Lower lobe of right lung (tissue), 2 donors: ENCODE measurements at regions not wholly inside any gene's neighbourhood (a gene's known extent, or its start where the extent isn't known, plus 50 kb on each side); places are given as distances from the start of the nearest gene placed in this dataset.

Source experiments
- ATAC-seq, 2 donors: fragments of 200-7000 bp; cut with Tn5 transposase; one replicate each; pipeline ENCODE4 v1.9.1; 2020 to 2022; ENCODE audit warnings: mild to moderate bottlenecking in 2 of 2, moderate library complexity in 2 of 2
- DNase-seq: peaks from one replicate; pipeline ENCODE4 v3.0.0-alpha.2; 2020
- H3K27ac ChIP-seq: fragments of 200-600 bp; one replicate; pipeline ENCODE4 v1.8.0; 2022
- H3K27me3 ChIP-seq: fragments of 200-600 bp; one replicate; pipeline ENCODE4 v1.8.0; 2022; ENCODE audit warnings: low read depth
- H3K36me3 ChIP-seq: fragments of 200-600 bp; one replicate; pipeline ENCODE4 v1.8.0; 2022; ENCODE audit warnings: mild to moderate bottlenecking
- H3K4me1 ChIP-seq: fragments of 200-600 bp; one replicate; pipeline ENCODE4 v1.8.0; 2022
- H3K4me3 ChIP-seq: fragments of 200-600 bp; one replicate; pipeline ENCODE4 v1.8.0; 2022; ENCODE audit warnings: mild to moderate bottlenecking
- H3K9me3 ChIP-seq: fragments of 200-600 bp; one replicate; pipeline ENCODE4 v1.8.0; 2022
- intact Hi-C: fragments of 100-400 bp; cut with DNase I; formaldehyde crosslinking; loops from one replicate; pipeline ENCODE4 v1.11.0; 2022
- TF ChIP-seq, protein P1 (sequence below): fragments of 200-600 bp; IDR thresholded peaks from one replicate; pipeline ENCODE4 v1.8.0; 2022; ENCODE audit warnings: antibody characterized with exemption, mild to moderate bottlenecking
- donor health status: DM: no; HTN: yes; CAD: no; lungs with severe emphysema.

GRCh38 chr9:1707291-1707690, 307.9 kb upstream of the SMARCA2 start:
- no peaks in the 10 kb centered on the region for H3K9me3 ChIP-seq
- no peaks in the 10 kb centered on the region for H3K27me3 ChIP-seq
- H3K4me3 ChIP-seq: no peak overlapping the region
- no peaks in the 10 kb centered on the region for H3K4me1 ChIP-seq
- intact Hi-C loops: no loop called here
- TF ChIP-seq, protein P1, sequence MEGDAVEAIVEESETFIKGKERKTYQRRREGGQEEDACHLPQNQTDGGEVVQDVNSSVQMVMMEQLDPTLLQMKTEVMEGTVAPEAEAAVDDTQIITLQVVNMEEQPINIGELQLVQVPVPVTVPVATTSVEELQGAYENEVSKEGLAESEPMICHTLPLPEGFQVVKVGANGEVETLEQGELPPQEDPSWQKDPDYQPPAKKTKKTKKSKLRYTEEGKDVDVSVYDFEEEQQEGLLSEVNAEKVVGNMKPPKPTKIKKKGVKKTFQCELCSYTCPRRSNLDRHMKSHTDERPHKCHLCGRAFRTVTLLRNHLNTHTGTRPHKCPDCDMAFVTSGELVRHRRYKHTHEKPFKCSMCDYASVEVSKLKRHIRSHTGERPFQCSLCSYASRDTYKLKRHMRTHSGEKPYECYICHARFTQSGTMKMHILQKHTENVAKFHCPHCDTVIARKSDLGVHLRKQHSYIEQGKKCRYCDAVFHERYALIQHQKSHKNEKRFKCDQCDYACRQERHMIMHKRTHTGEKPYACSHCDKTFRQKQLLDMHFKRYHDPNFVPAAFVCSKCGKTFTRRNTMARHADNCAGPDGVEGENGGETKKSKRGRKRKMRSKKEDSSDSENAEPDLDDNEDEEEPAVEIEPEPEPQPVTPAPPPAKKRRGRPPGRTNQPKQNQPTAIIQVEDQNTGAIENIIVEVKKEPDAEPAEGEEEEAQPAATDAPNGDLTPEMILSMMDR: no peak
- no peak overlapping the region for H3K27ac ChIP-seq
- no peaks in the 10 kb centered on the region for H3K36me3 ChIP-seq
- ATAC-seq (no peak), DNase-seq (no peak)

GRCh38 chr9:1708219-1708618, 306.9 kb upstream of the SMARCA2 start:
- no peak for ATAC-seq
- Histone ChIP-seq H3K27ac (no peak overlapping the region), H3K36me3 (no peaks in the 10 kb centered on the region), H3K4me3 (no peak overlapping the region), H3K4me1 (no peaks in the 10 kb centered on the region), H3K27me3 (no peaks in the 10 kb centered on the region), H3K9me3 (no peaks in the 10 kb centered on the region)
- TF ChIP-seq, protein P1: no peak
- intact Hi-C loops: no loop called here
- no peak for DNase-seq

DNA sequence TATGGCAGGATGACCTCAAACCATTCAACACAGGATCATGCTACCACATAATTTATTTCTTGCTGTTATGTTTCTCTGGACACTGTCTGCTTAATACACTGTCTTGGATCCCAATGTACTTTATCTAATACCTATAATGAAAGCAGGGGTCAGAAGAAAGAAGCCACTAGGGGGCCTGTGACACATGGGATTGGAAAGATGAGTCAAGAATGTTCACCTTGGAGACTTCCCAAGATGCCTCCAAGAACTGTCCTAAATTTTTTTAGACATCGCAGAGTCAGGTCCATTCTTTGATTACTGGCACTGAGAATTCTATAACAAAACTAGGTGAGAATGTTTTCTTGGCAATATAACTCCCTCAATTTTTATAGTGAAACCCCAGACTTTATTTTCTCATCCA, 305.8 kb upstream of the SMARCA2 start:
- intact Hi-C loops: no loop called here
- TF ChIP-seq, protein P1: peak; percentile 19
- ATAC-seq (no peak), DNase-seq (no peak)
- H3K4me1 ChIP-seq: no peaks in the 10 kb centered on the region
- no peaks in the 10 kb centered on the region for H3K36me3 ChIP-seq
- H3K27me3 ChIP-seq: no peaks in the 10 kb centered on the region
- no peaks in the 10 kb centered on the region for H3K9me3 ChIP-seq
- H3K27ac ChIP-seq: no peak overlapping the region
- H3K4me3 ChIP-seq: no peak overlapping the region

DNA sequence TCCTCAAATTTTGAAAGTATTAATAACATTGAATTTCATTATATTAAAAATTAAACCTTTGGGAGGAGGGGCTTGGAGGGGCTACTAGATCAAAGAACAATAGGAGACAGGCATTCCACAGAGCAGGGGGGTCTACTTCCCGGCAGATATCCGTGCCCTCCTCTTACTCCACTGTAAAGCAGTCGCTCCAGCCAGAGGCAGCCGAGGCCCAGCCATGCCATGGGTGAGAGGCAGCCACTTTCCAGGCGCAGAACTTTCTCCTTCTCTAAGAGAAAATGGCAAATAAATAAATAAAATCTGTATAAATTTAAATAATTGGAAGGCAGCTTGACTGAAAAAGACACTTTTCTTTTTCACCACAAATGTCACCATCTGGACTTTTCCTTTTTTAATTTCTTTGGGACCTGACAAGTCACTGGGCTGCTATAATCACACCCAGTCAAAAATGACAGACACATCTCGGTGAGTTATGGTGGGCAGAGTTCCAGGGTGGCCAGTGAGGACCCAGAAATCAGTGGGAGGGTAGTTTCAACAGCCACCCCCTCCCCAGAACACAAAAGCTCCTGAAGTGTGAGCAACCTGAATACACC, 302.2 kb upstream of the SMARCA2 start:
- H3K36me3 ChIP-seq: no peaks in the 10 kb centered on the region

GRCh38 chr9:1713841-1714240, 301.3 kb upstream of the SMARCA2 start:
- Histone ChIP-seq H3K4me1 (no peaks in the 10 kb centered on the region), H3K27me3 (no peaks in the 10 kb centered on the region), H3K9me3 (no peaks in the 10 kb centered on the region), H3K4me3 (no peak overlapping the region), H3K27ac (no peak overlapping the region), H3K36me3 (no peaks in the 10 kb centered on the region)
- TF ChIP-seq, protein P1: no peak
- intact Hi-C loops: no loop called here
- no peak for DNase-seq
- no peak for ATAC-seq

More for the DNA sequence above, 302.2 kb upstream of the SMARCA2 start:
- Histone ChIP-seq H3K4me3 (no peak overlapping the region), H3K9me3 (no peaks in the 10 kb centered on the region), H3K27me3 (no peaks in the 10 kb centered on the region), H3K4me1 (no peaks in the 10 kb centered on the region), H3K27ac (no peak overlapping the region)
- DNase-seq: no peak
- no peak for ATAC-seq
- TF ChIP-seq, protein P1: no peak
- intact Hi-C loops: no loop called here
